PFSK-1 (cell line): ENCODE measurements at regions not wholly inside any gene's neighbourhood (a gene's known extent, or its start where the extent isn't known, plus 50 kb on each side); places are given as distances from the start of the nearest gene placed in this dataset.

Source experiments
- POLR2AphosphoS5 ChIP-seq: IDR thresholded peaks from 2 replicates; pipeline ENCODE4 v1.6.1; 2012; ENCODE audit warnings: low read depth, mild to moderate bottlenecking, control low read depth, low read length, moderate library complexity
- TF ChIP-seq, protein P1 (sequence below), 2 experiments: IDR thresholded peaks; 2 replicates each; pipeline versions ENCODE4 v1.6.1 to v1.8.0; 2011 to 2012; ENCODE audit warnings: low read depth in 2 of 2, low read length in 2 of 2, control low read depth in 1 of 2, inconsistent platforms in 1 of 2, mild to moderate bottlenecking in 1 of 2, moderate library complexity in 1 of 2; ENCODE audit not compliant: insufficient read depth in 1 of 2

DNA sequence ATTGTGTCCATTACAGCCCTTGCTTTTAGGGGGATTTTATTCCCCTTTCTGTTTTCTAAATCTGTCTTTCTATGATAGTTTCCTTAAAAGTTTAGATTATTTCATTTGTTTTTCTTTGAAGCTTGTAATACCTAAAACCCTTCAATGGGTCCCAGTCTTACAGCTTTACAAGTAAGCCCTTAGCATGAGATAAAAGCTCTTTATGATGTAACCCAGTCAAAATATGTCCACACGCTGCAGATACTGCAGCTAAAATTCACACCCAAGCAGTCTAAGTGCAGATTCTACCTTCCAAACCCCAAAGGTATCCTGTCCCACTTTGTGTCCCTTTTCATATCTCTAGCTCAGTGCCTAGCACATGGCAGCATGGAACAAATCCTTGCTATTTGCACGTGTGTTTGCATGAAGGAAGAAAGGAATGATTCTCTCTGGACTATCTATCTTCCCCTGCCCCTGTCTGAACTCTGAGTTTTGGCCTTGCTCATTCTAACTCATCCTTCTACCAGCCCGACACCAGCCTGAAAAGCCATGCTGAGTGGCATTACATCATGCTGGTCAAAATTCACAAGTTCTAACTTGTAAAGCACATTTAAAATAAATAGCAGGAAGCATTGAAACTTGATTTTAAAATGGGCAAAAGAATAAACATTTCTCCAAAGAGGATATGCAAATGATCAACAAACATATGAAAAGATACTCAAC is 623.2 kb downstream of the IRS1 start:
- TF ChIP-seq, protein P1, sequence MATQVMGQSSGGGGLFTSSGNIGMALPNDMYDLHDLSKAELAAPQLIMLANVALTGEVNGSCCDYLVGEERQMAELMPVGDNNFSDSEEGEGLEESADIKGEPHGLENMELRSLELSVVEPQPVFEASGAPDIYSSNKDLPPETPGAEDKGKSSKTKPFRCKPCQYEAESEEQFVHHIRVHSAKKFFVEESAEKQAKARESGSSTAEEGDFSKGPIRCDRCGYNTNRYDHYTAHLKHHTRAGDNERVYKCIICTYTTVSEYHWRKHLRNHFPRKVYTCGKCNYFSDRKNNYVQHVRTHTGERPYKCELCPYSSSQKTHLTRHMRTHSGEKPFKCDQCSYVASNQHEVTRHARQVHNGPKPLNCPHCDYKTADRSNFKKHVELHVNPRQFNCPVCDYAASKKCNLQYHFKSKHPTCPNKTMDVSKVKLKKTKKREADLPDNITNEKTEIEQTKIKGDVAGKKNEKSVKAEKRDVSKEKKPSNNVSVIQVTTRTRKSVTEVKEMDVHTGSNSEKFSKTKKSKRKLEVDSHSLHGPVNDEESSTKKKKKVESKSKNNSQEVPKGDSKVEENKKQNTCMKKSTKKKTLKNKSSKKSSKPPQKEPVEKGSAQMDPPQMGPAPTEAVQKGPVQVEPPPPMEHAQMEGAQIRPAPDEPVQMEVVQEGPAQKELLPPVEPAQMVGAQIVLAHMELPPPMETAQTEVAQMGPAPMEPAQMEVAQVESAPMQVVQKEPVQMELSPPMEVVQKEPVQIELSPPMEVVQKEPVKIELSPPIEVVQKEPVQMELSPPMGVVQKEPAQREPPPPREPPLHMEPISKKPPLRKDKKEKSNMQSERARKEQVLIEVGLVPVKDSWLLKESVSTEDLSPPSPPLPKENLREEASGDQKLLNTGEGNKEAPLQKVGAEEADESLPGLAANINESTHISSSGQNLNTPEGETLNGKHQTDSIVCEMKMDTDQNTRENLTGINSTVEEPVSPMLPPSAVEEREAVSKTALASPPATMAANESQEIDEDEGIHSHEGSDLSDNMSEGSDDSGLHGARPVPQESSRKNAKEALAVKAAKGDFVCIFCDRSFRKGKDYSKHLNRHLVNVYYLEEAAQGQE (IDR thresholded peaks at IDR 0.05; ENCODE audit: insufficient read depth in 1 of 2, low read depth in 2 of 2, low read length in 2 of 2) = no peak
- no peak for TF ChIP-seq POLR2AphosphoS5
